Activated naive CD4-positive, alpha-beta T cell treated with anti-CD3 and anti-CD28 coated beads, Interleukin-2, amount 10 ng/mL, durations not matched to agents 7 days and 5 days (primary cell): ENCODE measurements at regions not wholly inside any gene's neighbourhood (a gene's known extent, or its start where the extent isn't known, plus 50 kb on each side); places are given as distances from the start of the nearest gene placed in this dataset.

Experiments used
- CTCF ChIA-PET: fragments of 350-600 bp; sonication (Branson Sonifier 250); formaldehyde crosslinking; loops from one replicate; lab custom pipeline; 2021; ENCODE audit warnings: antibody characterized with exemption; lab: Charles Lee
- DNase-seq: peaks from one replicate; pipeline ENCODE4 v3.0.0-alpha.2; 2020
- H3K27ac Mint-ChIP-seq: one replicate; pipeline ENCODE4 v1.8.0; 2021; ENCODE audit warnings: mild to moderate bottlenecking, moderate library complexity, mixed read lengths
- H3K27me3 Mint-ChIP-seq: one replicate; pipeline ENCODE4 v1.8.0; 2021; ENCODE audit warnings: mild to moderate bottlenecking, mixed read lengths
- H3K36me3 Mint-ChIP-seq: one replicate; pipeline ENCODE4 v1.8.0; 2021; ENCODE audit warnings: mixed read lengths
- H3K4me1 Mint-ChIP-seq: one replicate; pipeline ENCODE4 v1.8.0; 2021; ENCODE audit warnings: mixed read lengths
- H3K4me3 Mint-ChIP-seq: one replicate; pipeline ENCODE4 v1.8.0; 2021; ENCODE audit warnings: mild to moderate bottlenecking, moderate library complexity, mixed read lengths
- H3K9me3 Mint-ChIP-seq: one replicate; pipeline ENCODE4 v1.8.0; 2021; ENCODE audit warnings: mixed read lengths

DNA sequence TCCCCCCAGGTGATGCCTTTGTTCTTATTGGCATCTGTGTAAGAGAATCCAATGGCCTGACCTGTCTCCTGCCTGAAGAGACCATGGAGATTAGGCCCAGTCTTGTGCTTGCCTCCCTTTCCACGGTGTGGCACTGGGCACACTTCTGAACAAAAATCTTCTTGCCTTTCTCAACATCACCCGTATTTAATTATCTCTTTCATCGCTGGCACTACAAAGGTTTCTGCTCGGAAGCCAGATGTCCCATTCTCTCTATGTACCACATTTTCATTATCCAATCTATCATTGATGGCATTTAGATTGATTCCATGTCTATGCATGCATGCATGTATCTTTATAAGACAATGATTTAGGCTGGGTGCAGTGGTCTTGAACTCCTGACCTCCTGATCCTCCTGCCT lies 74.3 kb downstream of the SLC25A15 start:
- CTCF ChIA-PET: no interaction called here
- H3K4me3 Mint-ChIP-seq: no peak overlapping the region

DNA sequence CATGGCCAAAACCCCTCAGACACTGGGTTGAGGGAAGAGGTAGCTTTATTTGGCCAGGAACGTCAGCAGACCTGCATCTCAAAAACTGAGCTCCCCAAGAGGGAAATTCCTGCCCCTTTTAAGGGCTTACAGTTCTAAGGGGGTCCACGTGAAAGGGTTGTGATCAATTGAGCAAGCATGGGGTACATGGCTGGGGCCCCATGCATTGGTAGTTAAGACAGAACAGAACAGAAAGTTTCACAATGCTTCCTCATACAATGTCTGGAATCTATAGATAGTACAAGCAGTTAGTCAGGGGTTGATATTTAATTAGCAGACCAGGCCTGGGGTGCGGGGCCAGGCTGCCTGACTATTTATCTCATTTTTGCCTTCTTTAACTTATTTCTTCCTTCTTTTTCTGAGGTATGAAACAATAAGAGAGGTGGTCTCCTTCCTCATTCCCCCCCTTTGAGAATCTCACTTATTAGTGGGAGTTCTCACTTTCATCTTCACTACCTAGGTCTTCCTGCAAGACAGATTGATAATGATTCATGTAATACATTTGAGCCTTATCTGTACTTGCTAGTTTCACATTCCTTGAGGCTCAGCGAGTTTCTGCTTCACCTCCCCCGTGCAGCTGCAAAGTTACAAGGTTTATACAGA lies 84.8 kb downstream of the SLC25A15 start:
- Mint-ChIP-seq H3K9me3 (peaks cover 56% of the 10 kb centered on the region), H3K4me1 (no peaks in the 10 kb centered on the region), H3K36me3 (peaks cover 49% of the 10 kb centered on the region), H3K4me3 (no peak overlapping the region), H3K27ac (no peak overlapping the region), H3K27me3 (no peaks in the 10 kb centered on the region)
- no peak for DNase-seq
- CTCF ChIA-PET: no interaction called here

More for the DNA sequence above, 74.3 kb downstream of the SLC25A15 start:
- H3K4me1 Mint-ChIP-seq: no peaks in the 10 kb centered on the region
- DNase-seq: no peak
- peaks cover 4% of the 10 kb centered on the region for H3K9me3 Mint-ChIP-seq
- no peaks in the 10 kb centered on the region for H3K27me3 Mint-ChIP-seq
- H3K27ac Mint-ChIP-seq: no peak overlapping the region
- H3K36me3 Mint-ChIP-seq: no peaks in the 10 kb centered on the region

DNA sequence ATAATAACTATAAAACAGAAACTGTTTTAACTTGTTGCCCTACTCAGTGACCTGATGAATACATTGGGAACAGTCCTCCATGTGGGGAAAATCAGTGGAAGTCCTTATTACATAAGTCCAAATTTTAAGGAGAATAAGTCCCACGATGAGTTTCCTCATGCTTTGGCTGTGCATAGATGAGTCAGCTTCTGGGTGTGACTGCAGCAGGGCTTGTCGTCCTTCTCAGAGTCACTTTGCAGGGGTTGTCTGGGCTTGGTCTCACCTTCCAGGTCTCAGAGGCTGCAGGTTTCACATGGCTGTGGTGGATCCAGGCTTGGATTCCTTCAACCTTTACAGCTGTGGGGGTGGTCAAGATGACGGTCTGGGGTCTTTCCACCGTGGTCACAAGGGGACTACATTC lies 85.6 kb downstream of the SLC25A15 start:
- no peaks in the 10 kb centered on the region for H3K27me3 Mint-ChIP-seq
- CTCF ChIA-PET: no interaction called here
- no peaks in the 10 kb centered on the region for H3K4me1 Mint-ChIP-seq
- DNase-seq: no peak
- H3K4me3 Mint-ChIP-seq: no peak overlapping the region
- peaks cover 57% of the 10 kb centered on the region for H3K9me3 Mint-ChIP-seq
- no peak overlapping the region for H3K27ac Mint-ChIP-seq
- peaks cover 57% of the 10 kb centered on the region for H3K36me3 Mint-ChIP-seq

DNA sequence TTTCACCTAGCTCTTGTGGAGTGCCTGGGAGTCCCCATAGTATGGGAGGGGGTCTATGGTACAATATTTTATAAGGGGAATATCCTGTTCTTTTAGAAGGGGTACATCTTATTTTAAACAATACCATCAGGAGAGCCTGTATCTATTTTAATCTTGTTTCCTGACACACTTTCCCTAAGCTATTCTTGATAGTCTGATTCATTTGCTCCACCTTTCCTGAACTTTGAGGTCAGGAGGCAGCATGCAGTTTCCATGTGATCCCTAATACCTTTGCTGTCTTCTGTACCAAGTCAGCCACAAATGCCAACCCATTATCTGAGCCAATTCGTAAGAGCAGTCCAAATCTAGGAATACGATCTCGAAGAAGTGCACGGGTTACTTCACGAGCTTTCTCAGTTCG lies 86.2 kb downstream of the SLC25A15 start:
- Mint-ChIP-seq H3K27ac (no peak overlapping the region), H3K4me3 (no peak overlapping the region), H3K36me3 (peaks cover 59% of the 10 kb centered on the region), H3K4me1 (no peaks in the 10 kb centered on the region), H3K27me3 (no peaks in the 10 kb centered on the region), H3K9me3 (peaks cover 54% of the 10 kb centered on the region)
- CTCF ChIA-PET: no interaction called here
- DNase-seq: no peak

DNA sequence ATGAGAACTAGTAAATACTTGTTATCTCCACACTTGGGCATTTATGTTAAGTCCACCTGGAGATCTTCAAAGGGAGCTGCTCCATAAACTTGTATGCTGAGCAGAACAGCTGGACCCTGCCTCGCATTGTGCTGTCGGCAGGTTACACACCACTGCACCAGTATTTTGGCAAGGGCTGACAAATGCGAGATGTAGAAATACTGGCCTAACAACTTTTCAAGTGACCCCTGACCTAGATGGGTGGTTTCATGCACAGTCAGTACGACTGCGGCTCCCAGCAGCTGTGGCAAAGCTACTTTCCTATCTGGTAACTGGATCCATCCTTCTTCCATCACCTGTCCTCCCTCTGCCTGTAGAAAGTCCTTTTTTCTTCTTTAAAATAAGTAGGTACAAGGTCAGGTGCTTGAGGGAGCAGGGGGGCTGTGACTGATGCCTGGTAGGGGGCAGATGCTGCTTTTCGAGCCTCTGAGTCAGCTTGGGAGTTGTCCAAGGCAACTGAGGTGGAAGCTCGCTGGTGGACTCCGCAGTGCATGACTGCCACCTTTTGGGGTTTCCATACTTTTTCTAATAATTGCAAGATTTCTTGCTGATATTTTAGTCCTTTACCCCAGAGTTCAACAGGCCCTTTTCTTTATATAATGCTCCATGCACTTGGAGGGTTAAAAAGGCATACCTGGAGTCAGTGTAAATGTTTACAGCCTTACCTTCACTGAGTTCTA lies 86.8 kb downstream of the SLC25A15 start:
- DNase-seq: no peak
- Mint-ChIP-seq H3K27me3 (no peaks in the 10 kb centered on the region), H3K4me3 (no peak overlapping the region), H3K9me3 (peaks cover 60% of the 10 kb centered on the region), H3K27ac (no peak overlapping the region), H3K4me1 (peaks cover 2% of the 10 kb centered on the region), H3K36me3 (peaks cover 61% of the 10 kb centered on the region)
- CTCF ChIA-PET: no interaction called here

DNA sequence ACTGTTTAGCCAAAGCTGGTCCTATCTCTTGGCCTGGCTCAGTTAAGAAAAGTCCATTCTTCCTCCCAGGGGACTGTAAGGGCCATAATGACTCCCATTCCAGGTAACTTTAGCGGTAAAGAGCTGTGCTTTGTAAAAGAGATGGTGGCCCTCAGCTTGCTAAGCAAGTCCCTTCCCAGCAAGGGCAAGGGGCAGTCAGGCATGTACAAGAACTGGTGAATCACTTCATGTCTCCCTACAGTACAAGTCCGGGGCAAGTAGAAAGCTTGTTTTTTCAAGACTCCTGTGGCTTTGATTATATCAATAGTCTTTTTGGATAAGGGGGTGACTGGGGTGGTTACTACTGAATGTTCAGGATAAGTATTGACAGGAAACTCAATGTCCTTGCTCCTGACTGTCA lies 88.9 kb downstream of the SLC25A15 start:
- H3K27ac Mint-ChIP-seq: no peak overlapping the region
- CTCF ChIA-PET: interaction anchor here (0.6 kb wide), 1 partner anchor 116 kb away, joined by 3 read pairs; no protein-coding TSS in a partner anchor
- no peak overlapping the region for H3K4me3 Mint-ChIP-seq
- DNase-seq: no peak
- H3K9me3 Mint-ChIP-seq: peaks cover 45% of the 10 kb centered on the region
- peaks cover 55% of the 10 kb centered on the region for H3K36me3 Mint-ChIP-seq
- no peaks in the 10 kb centered on the region for H3K27me3 Mint-ChIP-seq
- peaks cover 15% of the 10 kb centered on the region for H3K4me1 Mint-ChIP-seq

DNA sequence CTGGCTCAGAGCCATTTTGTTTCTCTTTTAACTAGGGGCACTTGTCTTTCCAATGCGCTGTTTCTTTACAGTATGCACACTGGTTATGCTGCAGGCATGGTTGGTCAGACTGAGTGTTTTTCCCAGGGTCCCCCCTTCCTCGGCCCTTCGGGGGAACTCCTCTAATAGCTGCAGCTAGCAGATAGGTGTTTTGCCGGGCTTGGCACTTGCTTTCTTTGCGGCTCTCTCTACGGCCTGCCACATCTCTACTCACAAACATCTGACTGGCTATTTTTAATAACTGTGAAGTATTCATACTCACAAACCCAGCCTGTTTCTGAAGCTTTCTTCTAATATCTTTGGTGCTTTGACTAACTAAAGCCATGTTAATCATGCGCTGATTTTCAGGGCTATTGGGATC lies 89.4 kb downstream of the SLC25A15 start:
- Mint-ChIP-seq H3K27me3 (no peaks in the 10 kb centered on the region), H3K4me3 (no peak overlapping the region), H3K27ac (no peak overlapping the region), H3K4me1 (peaks cover 15% of the 10 kb centered on the region), H3K9me3 (peaks cover 39% of the 10 kb centered on the region), H3K36me3 (peaks cover 53% of the 10 kb centered on the region)
- CTCF ChIA-PET: interaction anchor here (0.6 kb wide), 1 partner anchor 117 kb away, joined by 3 read pairs; no protein-coding TSS in a partner anchor
- no peak for DNase-seq
